AG09309 (cell line): ENCODE measurements at regions not wholly inside any gene's neighbourhood (a gene's known extent, or its start where the extent isn't known, plus 50 kb on each side); places are given as distances from the start of the nearest gene placed in this dataset.

Source experiments
- DNase-seq: peaks from one replicate; pipeline ENCODE4 v3.0.0-alpha.2; 2010; ENCODE audit warnings: low read depth
- H3K4me3 ChIP-seq: 2 replicates; pipeline ENCODE4 v1.5.1; 2011; ENCODE audit warnings: mild to moderate bottlenecking, low read depth, low read length, moderate library complexity; ENCODE audit not compliant: control insufficient read depth
- CTCF ChIP-seq: IDR thresholded peaks from 2 replicates; pipeline ENCODE4 v1.5.1; 2011; ENCODE audit warnings: mild to moderate bottlenecking, low read depth, low read length, inconsistent platforms; ENCODE audit not compliant: insufficient read depth, control insufficient read depth; ENCODE audit errors: missing control alignments

- DNase-seq = no peak
- no peak for TF ChIP-seq CTCF
- no peak overlapping the region for H3K4me3 ChIP-seq
These were observed 524.4 kb downstream of the BCL11A start for GRCh38 chr2:60028849-60029565.

GRCh38 chr2:60025496-60025895, 528.0 kb downstream of the BCL11A start:
- no peak for TF ChIP-seq CTCF
- DNase-seq = no peak
- no peak overlapping the region for H3K4me3 ChIP-seq

- no peak for TF ChIP-seq CTCF
- no peak for DNase-seq
- H3K4me3 ChIP-seq = no peak overlapping the region
These were observed 530.0 kb downstream of the BCL11A start for GRCh38 chr2:60023256-60023985.

- no peak for DNase-seq
- no peak for TF ChIP-seq CTCF
- H3K4me3 ChIP-seq = no peak overlapping the region
These were observed 545.8 kb downstream of the BCL11A start for GRCh38 chr2:60007671-60008070.

GRCh38 chr2:60003076-60003475, 550.4 kb downstream of the BCL11A start:
- no peak for DNase-seq
- no peak overlapping the region for H3K4me3 ChIP-seq
- no peak for TF ChIP-seq CTCF

- DNase-seq = no peak
These were observed 551.1 kb downstream of the BCL11A start for GRCh38 chr2:60002183-60002867.

More at GRCh38 chr2:60002183-60002867, 551.1 kb downstream of the BCL11A start:
- TF ChIP-seq CTCF = no peak
- no peak overlapping the region for H3K4me3 ChIP-seq
